ENCODE measurements at regions not wholly inside any gene's neighbourhood (a gene's known extent, or its start where the extent isn't known, plus 50 kb on each side); places are given as distances from the start of the nearest gene placed in this dataset.

DNA sequence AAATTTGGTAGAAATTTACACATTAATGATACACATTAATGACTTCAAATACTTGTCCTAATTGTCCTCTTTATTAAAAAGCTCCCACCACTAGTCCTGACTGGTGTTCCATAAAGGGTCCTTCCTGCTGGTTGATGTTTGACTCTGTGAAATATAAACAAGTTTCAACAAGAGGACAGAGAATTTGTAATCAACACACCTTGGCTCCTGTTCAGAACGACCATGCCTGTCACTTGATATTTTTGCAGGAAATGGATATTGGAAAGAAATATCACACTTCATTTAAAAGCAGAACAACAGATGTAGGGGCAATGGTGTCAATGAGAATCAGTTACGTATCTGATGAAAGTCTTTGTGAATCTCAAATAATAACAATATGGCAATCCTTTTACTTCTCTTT lies 211.7 kb downstream of the ENC1 start:
- intact Hi-C loops (cut with micrococcal nuclease): no loop called here

GRCh38 chr5:74428275-74428674 lies 212.3 kb downstream of the ENC1 start:
- intact Hi-C loops (cut with micrococcal nuclease): no loop called here

DNA sequence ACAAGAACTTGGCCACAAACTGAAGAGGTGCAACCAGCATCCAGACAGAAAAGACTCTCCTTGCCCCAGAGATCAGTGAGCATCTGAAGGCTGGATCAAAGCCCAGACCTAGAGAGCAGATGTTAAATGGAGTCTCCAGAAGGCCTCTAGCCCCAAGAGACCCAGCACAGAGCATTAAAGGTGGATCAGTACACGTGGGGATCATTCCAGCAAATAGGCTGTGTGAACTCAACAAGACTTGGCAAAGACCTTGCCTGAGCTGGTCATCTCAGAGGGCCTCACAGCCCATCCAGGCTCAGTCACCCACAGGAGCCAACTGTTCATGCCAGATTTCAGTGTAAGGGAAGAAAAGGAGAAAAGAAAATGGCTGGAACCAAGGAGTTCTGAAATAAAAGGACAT lies 214.0 kb downstream of the ENC1 start:
- intact Hi-C loops (cut with micrococcal nuclease): no loop called here

DNA sequence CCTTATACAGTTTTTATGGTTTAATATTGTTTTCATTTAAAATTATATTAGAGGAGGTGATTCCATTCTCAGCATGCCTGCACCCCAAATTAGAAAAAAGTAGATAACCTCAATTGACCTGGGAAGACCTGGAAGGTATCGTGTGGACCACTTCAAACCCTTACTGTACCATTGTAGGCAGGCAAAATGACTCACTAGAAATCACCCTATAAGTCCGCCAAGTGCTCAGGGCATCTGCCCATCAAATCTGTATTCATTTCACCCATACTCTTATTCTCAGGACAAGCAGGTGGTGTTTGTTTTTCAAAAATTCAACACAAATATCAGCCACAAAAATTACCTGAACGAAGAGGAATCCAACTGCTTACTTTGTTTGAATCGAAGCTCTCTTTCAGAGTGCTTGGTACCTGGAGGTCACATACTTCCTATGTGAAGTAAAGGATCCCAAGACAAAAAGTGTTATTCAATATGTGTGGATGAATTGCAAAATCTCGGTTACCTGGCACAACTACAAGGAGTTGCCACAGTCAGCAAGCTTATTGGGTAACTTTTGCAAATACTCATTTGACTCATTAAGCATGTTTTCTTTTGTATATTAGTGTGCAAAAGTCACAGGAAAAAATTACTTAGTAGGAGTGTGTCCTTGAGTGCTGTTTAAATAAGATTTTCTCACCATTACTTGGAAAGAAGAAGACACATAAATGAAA lies 216.2 kb downstream of the ENC1 start:
- intact Hi-C loops (cut with micrococcal nuclease): no loop called here

- intact Hi-C loops (cut with micrococcal nuclease): no loop called here
Measured at GRCh38 chr5:74423383-74423782, 217.1 kb downstream of the ENC1 start.

- intact Hi-C loops (cut with micrococcal nuclease): no loop called here
Measured at GRCh38 chr5:74422671-74423070, 217.9 kb downstream of the ENC1 start.

DNA sequence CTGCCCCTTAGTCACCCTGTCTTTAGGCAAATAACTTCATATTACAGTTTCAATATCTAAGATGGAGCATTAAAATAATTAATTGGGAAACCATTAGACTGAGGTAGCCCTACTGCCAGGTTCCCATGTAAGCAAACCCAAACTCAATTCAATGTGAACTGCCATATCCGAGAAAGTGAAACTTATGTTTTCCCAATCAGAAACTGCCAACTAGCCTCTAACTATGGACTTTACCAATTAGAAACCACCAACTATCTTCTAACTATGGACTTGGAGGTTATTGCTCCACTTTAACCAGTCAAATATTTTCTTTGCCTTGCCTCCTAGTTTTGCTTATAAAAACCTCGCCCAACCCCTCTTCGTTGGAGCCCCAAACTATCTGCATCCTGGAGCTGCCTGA lies 218.5 kb downstream of the ENC1 start:
- intact Hi-C loops (cut with micrococcal nuclease): no loop called here

DNA sequence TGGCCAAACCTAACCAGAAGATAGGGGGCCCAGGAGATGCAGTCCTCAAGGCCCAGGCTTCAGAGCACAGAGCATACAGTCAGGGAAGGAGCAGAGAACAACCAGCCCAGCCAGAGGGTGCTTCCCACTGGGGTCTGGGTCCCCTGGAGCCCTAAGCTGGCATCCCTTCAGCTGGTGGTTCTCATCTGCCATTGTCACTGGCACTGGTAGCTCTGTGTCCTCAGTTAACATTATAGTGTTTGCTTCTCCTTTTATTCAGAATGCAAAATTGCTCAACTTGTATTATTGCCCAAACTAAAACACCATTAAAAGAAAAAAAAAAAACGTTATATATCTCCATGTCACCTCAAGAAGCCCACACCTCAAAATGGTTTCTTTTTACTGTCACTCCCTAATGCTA lies 219.2 kb downstream of the ENC1 start:
- intact Hi-C loops (cut with micrococcal nuclease): no loop called here

DNA sequence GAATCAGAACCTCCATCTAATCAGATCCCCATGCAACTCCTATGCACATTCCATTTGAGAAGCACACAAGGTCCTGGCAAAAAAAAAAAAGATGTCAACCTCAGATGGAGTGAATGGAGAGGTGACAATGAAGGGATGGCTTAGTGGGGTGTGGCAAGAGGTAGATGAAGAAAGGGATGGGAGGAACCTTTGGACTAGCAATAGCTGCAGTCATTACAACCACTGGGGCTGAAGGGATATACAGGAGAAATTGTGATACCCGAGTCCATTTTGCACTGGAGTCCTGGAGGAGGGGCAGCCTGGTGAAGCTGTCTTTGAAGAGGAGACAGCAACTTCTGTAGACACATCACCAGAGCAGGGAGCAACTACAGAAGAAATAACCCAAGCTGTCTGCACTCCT lies 219.6 kb downstream of the ENC1 start:
- intact Hi-C loops (cut with micrococcal nuclease): no loop called here

DNA sequence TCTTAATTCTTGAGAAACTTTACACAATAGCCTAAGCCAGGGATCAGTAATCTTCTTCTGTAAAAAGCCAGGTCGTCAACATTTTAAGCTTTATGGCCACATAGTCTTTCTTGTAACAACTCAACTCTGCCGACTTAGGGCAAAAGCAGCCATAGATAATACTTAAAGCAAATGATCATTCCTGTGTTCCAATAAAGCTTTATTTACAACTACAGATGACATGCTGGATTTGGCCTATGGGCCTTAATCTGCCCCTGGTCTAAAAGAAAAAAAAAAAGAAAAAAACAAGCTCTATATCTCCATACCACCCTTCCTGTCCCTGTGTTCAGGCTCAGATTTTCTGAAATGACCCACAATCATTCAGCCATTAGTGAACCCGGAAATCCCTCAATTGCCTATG lies 220.3 kb downstream of the ENC1 start:
- intact Hi-C loops (cut with micrococcal nuclease): no loop called here

- intact Hi-C loops (cut with micrococcal nuclease): no loop called here
Measured at GRCh38 chr5:74419468-74419867, 221.1 kb downstream of the ENC1 start.

- intact Hi-C loops (cut with micrococcal nuclease): no loop called here
Measured at GRCh38 chr5:74418709-74419108, 221.8 kb downstream of the ENC1 start.

DNA sequence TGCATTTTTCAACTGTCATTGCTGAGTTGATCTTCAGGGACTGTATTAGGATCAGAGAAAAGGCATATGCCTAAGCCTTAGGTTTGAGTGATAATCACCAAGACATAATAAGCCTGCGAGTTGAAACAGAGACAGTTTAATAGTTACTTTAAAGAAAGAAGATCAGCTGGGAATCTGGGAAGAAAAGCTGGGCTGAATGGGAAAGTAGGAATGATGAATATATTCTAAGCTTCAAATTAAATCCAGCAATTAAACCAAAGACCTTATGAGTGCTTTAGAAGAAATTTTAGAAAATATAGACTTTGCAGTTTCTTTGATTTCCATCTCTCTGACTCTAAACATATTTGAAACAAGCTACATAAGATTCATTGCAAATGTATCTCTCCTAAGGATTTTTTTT lies 222.3 kb downstream of the ENC1 start:
- intact Hi-C loops (cut with micrococcal nuclease): no loop called here

- intact Hi-C loops (cut with micrococcal nuclease): no loop called here
Measured at GRCh38 chr5:74415695-74416102, 224.8 kb downstream of the ENC1 start.

DNA sequence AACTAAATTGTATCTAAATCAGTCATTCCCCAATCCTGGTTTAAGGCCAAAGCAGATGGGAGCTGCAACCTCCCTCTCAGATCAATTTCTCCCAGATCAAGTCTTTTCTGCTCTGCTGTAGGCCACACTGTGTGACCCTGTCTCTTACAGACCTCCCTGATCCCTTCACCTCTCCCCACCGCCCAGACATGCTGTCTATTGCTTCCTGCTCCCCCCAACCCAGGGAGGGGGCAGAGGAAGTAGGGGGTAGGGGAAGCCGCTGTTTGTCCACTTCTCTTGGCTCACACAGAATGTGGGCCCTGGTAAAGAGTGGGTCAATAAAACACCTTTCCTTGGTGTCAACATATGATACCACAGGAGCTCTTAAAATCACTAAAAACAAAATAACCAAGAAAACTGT lies 226.3 kb downstream of the ENC1 start:
- intact Hi-C loops (cut with micrococcal nuclease): no loop called here

- intact Hi-C loops (cut with micrococcal nuclease): no loop called here
Measured at GRCh38 chr5:74413403-74414048, 227.0 kb downstream of the ENC1 start.

- intact Hi-C loops (cut with micrococcal nuclease): no loop called here
Measured at GRCh38 chr5:74412066-74412465, 228.5 kb downstream of the ENC1 start.

- intact Hi-C loops (cut with micrococcal nuclease): no loop called here
Measured at GRCh38 chr5:74409712-74410111, 230.8 kb downstream of the ENC1 start.

DNA sequence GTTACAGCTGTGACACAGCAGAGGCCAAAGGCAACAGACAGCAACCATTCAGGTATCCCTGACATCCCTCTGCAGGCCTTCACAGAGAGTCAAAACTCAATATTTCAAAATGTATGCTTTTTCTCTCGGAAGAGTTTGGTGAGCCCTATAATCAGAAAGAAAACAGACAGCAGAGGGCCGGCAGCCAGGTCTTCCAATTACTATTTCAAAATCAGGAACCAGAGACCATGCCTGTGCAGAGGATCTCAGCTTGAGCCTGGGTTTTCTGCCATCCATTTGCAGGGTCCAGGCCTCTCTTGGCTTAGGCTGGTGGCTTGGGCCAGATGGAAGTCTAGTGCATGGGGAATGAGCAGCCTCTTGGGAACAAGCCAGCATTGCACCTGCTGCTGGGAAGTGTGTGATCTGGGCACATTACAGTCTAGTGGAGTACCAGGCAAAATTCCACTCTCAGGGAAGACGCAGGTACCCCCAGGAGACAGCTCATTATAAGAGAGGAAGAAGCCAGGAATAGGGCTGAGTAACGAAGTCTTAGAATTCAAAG lies 231.3 kb downstream of the ENC1 start:
- intact Hi-C loops (cut with micrococcal nuclease): no loop called here

DNA sequence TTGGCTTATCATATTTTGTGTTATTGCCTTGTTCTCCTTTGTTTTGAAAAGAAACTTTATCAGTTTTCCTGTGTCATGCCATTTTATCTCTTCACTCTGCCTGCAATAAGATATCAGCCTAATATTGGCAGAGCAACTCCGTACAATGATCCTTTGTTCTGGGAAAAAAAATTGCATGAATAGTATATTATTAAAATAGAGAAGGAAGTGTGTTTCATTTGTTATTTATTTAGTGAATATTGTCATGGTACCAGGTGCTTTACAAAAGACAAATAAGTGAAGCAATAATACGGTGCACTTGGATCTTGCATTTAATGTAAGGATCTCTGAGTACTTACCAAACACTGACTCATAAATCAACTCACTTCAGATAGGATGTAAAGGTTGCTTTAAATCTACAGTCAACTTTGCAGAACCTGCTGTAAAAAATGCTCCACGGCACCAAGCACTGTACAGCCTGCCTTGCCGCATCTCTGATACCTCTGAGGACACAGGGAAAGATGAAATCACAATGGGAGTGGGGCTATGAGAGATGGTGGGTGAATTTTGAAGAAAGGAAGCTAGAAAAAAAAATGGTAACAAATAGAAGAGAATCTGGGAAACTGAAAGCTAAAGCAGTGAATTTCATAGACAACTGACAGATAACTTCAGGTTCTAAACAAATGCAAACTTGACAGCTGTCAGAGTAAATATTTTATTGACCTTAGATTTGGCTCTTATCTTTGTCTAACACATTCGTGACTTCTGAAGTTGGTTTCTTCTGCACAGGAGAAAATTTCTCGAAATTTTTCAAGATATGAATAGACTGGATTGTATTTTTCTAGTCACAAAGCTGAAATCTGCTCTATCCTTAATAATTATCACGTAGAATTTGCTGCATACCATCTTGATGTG lies 232.1 kb downstream of the ENC1 start:
- intact Hi-C loops (cut with micrococcal nuclease): no loop called here

- intact Hi-C loops (cut with micrococcal nuclease): no loop called here
Measured at GRCh38 chr5:74407701-74408100, 232.8 kb downstream of the ENC1 start.

DNA sequence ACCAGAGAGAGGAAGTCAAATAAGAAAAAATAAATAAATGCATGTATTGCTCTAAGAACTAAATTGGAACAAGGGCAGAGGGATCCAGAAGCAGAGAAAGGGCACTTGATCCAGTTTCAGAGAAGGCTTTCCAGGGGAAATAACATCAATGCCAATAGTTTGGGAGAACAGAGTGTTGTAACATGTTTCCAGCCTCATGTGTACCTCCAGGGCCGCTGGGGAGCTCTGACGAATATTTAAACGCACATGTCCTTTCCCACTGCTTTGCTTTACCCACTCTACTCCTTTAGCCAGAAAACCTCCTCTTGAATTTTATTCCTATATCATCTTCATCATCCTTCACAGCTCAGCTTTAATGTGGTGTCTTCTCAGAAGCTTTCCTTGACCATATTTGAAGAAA lies 233.7 kb downstream of the ENC1 start:
- intact Hi-C loops (cut with micrococcal nuclease): no loop called here
